CD4-positive, alpha-beta T cell (primary cell): ENCODE measurements at regions not wholly inside any gene's neighbourhood (a gene's known extent, or its start where the extent isn't known, plus 50 kb on each side); places are given as distances from the start of the nearest gene placed in this dataset.

ENCODE experiments used
- ATAC-seq: fragments of 200-7000 bp; cut with Tn5 transposase; one replicate; pipeline ENCODE4 v1.10.0; 2022; ENCODE audit warnings: mild to moderate bottlenecking; ENCODE audit not compliant: poor library complexity
- CTCF ChIA-PET: fragments of 350-600 bp; sonication (Branson Sonifier 250); formaldehyde crosslinking; loops from one replicate; lab custom pipeline; 2021; ENCODE audit warnings: antibody characterized with exemption, inconsistent platforms; lab: Charles Lee
- POLR2A ChIA-PET: fragments of 350-600 bp; sonication (Branson Sonifier 250); formaldehyde crosslinking; loops from one replicate; lab custom pipeline; 2021; ENCODE audit warnings: antibody characterized with exemption, inconsistent platforms; lab: Charles Lee
- DNase-seq, 14 experiments: peaks; one replicate each; pipeline ENCODE4 v3.0.0-alpha.2; 2013 to 2020; ENCODE audit warnings: mixed read lengths in 2 of 14
- H3K27ac ChIP-seq, 2 donors: one replicate each; pipeline versions ENCODE4 v1.5.1 to v1.7.0; 2013; ENCODE audit warnings: low read length in 2 of 2, low read depth in 1 of 2, mild to moderate bottlenecking in 1 of 2
- H3K27me3 ChIP-seq, 2 experiments: 1 replicate in 1 of 2; 2 replicates in 1 of 2; pipeline versions ENCODE4 v1.6.1 to v1.7.0; 2013; ENCODE audit warnings: low read length in 2 of 2, control low read depth in 1 of 2, mild to moderate bottlenecking in 1 of 2, moderate library complexity in 1 of 2; ENCODE audit not compliant: insufficient read depth in 2 of 2, control insufficient read depth in 1 of 2
- H3K36me3 ChIP-seq: one replicate; pipeline ENCODE4 v1.6.1; 2013; ENCODE audit warnings: low read length, control low read depth; ENCODE audit not compliant: insufficient read depth
- H3K4me1 ChIP-seq: one replicate; pipeline ENCODE4 v1.6.1; 2013; ENCODE audit warnings: low read length, control low read depth; ENCODE audit not compliant: insufficient read depth
- H3K4me3 ChIP-seq: one replicate; pipeline ENCODE4 v1.5.1; 2013; ENCODE audit warnings: mild to moderate bottlenecking, low read length, moderate library complexity
- H3K9me3 ChIP-seq, 2 experiments: 1 replicate in 1 of 2; 2 replicates in 1 of 2; pipeline versions ENCODE4 v1.6.1 to v1.7.0; 2013; ENCODE audit warnings: low read length in 2 of 2, mild to moderate bottlenecking in 2 of 2, control low read depth in 1 of 2, moderate library complexity in 1 of 2; ENCODE audit not compliant: control insufficient read depth in 1 of 2, insufficient read depth in 1 of 2
- H3K27ac Mint-ChIP-seq: one replicate; pipeline ENCODE4 v1.8.0; 2020; ENCODE audit warnings: mixed read lengths
- H3K27me3 Mint-ChIP-seq: one replicate; pipeline ENCODE4 v1.8.0; 2021; ENCODE audit warnings: mixed read lengths
- H3K36me3 Mint-ChIP-seq: one replicate; pipeline ENCODE4 v1.8.0; 2021; ENCODE audit warnings: low read depth, mixed read lengths
- H3K4me1 Mint-ChIP-seq: one replicate; pipeline ENCODE4 v1.8.0; 2021; ENCODE audit warnings: low read depth, mixed read lengths
- H3K4me3 Mint-ChIP-seq: one replicate; pipeline ENCODE4 v1.8.0; 2020; ENCODE audit warnings: mild to moderate bottlenecking, mixed read lengths
- H3K9me3 Mint-ChIP-seq: one replicate; pipeline ENCODE4 v1.8.0; 2020; ENCODE audit warnings: mixed read lengths
- intact Hi-C, 2 experiments: fragments of 100-400 bp; cut with DNase I in 1 of 2; cut with micrococcal nuclease in 1 of 2; formaldehyde crosslinking; loops; one replicate each; pipeline versions ENCODE4 v1.15.1 to v1.9.0; 2023 to 2025; cut with DNase I, micrococcal nuclease
- TF ChIP-seq, protein P1 (sequence below): fragments of 200-600 bp; IDR thresholded peaks from one replicate; pipeline ENCODE4 v1.8.0; 2022; ENCODE audit warnings: antibody characterized with exemption, mild to moderate bottlenecking

- Histone ChIP-seq H3K27me3 (peaks cover 0 to 2% of the 10 kb centered on the region in 2 experiments), H3K9me3 (no peaks in the 10 kb centered on the region), H3K36me3 (no peaks in the 10 kb centered on the region), H3K27ac (no peak overlapping the region), H3K4me3 (no peak overlapping the region), H3K4me1 (peaks cover 10% of the 10 kb centered on the region)
- Mint-ChIP-seq H3K9me3 (no peaks in the 10 kb centered on the region), H3K4me3 (no peak overlapping the region), H3K4me1 (peaks cover 1% of the 10 kb centered on the region), H3K27ac (no peak overlapping the region), H3K36me3 (no peaks in the 10 kb centered on the region), H3K27me3 (peaks cover 17% of the 10 kb centered on the region)
- ATAC-seq = no peak
- ChIA-PET POLR2A (no interaction called here), CTCF (no interaction called here)
- intact Hi-C loops = no loop called here
- peak in 1 of 14 experiments; percentile 11 for DNase-seq
- TF ChIP-seq, protein P1, sequence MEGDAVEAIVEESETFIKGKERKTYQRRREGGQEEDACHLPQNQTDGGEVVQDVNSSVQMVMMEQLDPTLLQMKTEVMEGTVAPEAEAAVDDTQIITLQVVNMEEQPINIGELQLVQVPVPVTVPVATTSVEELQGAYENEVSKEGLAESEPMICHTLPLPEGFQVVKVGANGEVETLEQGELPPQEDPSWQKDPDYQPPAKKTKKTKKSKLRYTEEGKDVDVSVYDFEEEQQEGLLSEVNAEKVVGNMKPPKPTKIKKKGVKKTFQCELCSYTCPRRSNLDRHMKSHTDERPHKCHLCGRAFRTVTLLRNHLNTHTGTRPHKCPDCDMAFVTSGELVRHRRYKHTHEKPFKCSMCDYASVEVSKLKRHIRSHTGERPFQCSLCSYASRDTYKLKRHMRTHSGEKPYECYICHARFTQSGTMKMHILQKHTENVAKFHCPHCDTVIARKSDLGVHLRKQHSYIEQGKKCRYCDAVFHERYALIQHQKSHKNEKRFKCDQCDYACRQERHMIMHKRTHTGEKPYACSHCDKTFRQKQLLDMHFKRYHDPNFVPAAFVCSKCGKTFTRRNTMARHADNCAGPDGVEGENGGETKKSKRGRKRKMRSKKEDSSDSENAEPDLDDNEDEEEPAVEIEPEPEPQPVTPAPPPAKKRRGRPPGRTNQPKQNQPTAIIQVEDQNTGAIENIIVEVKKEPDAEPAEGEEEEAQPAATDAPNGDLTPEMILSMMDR = no peak
Observed at GRCh38 chr3:10557781-10558373, 52.5 kb upstream of the ATP2B2 start.

DNA sequence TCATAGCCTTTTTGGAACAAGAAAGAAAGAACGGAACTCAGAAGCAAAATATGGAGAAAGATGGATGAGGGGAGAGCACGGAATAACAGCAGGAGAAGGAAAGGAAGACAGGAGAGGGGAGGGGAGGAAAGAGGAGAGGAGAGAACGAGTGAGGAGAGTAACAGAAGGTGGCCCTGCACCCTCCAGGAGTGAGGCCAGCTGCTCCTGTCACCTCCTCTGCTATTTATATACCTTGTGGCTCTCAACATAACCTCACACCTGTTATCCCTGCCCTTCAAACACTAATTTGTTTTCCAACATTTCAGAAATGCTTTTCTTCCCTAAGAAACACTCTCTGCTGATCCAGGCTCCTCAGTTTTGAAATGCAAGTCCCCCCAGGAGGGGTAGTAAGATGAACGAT lies 53.4 kb upstream of the ATP2B2 start:
- Histone ChIP-seq H3K27ac (no peak overlapping the region), H3K27me3 (peaks cover 0 to 2% of the 10 kb centered on the region in 2 experiments), H3K9me3 (no peaks in the 10 kb centered on the region), H3K36me3 (no peaks in the 10 kb centered on the region), H3K4me3 (no peak overlapping the region), H3K4me1 (peaks cover 8% of the 10 kb centered on the region)
- ATAC-seq (no peak), DNase-seq (no peak)
- H3K27me3 Mint-ChIP-seq = peaks cover 17% of the 10 kb centered on the region
- H3K4me1 Mint-ChIP-seq = no peaks in the 10 kb centered on the region
- ChIA-PET POLR2A (no interaction called here), CTCF (no interaction called here)
- intact Hi-C loops = no loop called here
- no peaks in the 10 kb centered on the region for H3K9me3 Mint-ChIP-seq
- H3K4me3 Mint-ChIP-seq = no peak overlapping the region
- TF ChIP-seq, protein P1 = no peak
- no peaks in the 10 kb centered on the region for H3K36me3 Mint-ChIP-seq
- H3K27ac Mint-ChIP-seq = no peak overlapping the region

GRCh38 chr3:10560060-10560861 lies 54.9 kb upstream of the ATP2B2 start:
- no peaks in the 10 kb centered on the region for H3K4me1 Mint-ChIP-seq
- Histone ChIP-seq H3K4me1 (peaks cover 8% of the 10 kb centered on the region), H3K4me3 (no peak overlapping the region), H3K27me3 (peaks cover 0 to 2% of the 10 kb centered on the region in 2 experiments), H3K36me3 (no peaks in the 10 kb centered on the region), H3K9me3 (no peaks in the 10 kb centered on the region), H3K27ac (no peak overlapping the region)
- peaks cover 17% of the 10 kb centered on the region for H3K27me3 Mint-ChIP-seq
- ATAC-seq = no peak
- peaks cover 3% of the 10 kb centered on the region for H3K9me3 Mint-ChIP-seq
- DNase-seq = no peak
- ChIA-PET POLR2A (interaction anchor here (0.6 kb wide), 1 partner anchor 14 kb away, joined by 4 read pairs; no protein-coding TSS in a partner anchor), CTCF (no interaction called here)
- intact Hi-C loops = no loop called here
- H3K27ac Mint-ChIP-seq = no peak overlapping the region
- TF ChIP-seq, protein P1 = no peak
- H3K36me3 Mint-ChIP-seq = no peaks in the 10 kb centered on the region
- H3K4me3 Mint-ChIP-seq = no peak overlapping the region
